ENCODE measurements at regions not wholly inside any gene's neighbourhood (a gene's known extent, or its start where the extent isn't known, plus 50 kb on each side); places are given as distances from the start of the nearest gene placed in this dataset.
A peak's percentile ranks its signal among the peaks of the same experiment; 100 is the strongest.
"Not testable (repeated sequence)": the region's sequence is repeated elsewhere in the genome, so short reads cannot be mapped to it uniquely, and the experiment has no call there.

DNA sequence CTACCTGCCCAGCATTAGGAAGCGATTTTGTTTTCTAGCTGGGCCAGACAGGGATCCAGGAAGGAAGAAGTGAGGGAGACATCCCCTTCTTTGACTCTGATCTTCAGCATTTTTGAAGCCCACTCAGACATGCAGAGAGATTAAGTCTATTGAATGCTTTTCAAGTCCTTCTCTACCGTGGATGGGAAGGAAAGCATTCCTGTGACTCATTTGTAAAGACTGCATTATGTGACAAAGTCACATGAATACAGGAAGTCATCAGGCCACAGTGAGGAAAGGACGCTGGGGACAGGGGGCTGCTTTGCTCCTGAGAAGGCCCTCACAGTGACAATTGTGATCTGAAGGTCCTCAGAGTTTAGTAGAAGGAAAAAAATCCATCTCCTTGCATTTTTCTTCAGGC is 67.4 kb upstream of the GBA3 start:
- DNase-seq (no peak), ATAC-seq (no peak)
- POLR2A ChIA-PET = no interaction called here
- H3K27ac Mint-ChIP-seq = no peak overlapping the region
- no peaks in the 10 kb centered on the region for H3K27me3 Mint-ChIP-seq
- no peaks in the 10 kb centered on the region for H3K4me1 Mint-ChIP-seq (ENCODE audit: low read depth)
- H3K9me3 Mint-ChIP-seq = no peaks in the 10 kb centered on the region
- TF ChIP-seq, protein P1, sequence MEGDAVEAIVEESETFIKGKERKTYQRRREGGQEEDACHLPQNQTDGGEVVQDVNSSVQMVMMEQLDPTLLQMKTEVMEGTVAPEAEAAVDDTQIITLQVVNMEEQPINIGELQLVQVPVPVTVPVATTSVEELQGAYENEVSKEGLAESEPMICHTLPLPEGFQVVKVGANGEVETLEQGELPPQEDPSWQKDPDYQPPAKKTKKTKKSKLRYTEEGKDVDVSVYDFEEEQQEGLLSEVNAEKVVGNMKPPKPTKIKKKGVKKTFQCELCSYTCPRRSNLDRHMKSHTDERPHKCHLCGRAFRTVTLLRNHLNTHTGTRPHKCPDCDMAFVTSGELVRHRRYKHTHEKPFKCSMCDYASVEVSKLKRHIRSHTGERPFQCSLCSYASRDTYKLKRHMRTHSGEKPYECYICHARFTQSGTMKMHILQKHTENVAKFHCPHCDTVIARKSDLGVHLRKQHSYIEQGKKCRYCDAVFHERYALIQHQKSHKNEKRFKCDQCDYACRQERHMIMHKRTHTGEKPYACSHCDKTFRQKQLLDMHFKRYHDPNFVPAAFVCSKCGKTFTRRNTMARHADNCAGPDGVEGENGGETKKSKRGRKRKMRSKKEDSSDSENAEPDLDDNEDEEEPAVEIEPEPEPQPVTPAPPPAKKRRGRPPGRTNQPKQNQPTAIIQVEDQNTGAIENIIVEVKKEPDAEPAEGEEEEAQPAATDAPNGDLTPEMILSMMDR (IDR thresholded peaks at IDR 0.05) = no peak
- CTCF ChIA-PET = no interaction called here
- H3K36me3 Mint-ChIP-seq (ENCODE audit: low read depth) = no peaks in the 10 kb centered on the region
- no peak overlapping the region for H3K4me3 Mint-ChIP-seq
- intact Hi-C loops (cut with micrococcal nuclease) = no loop called here

DNA sequence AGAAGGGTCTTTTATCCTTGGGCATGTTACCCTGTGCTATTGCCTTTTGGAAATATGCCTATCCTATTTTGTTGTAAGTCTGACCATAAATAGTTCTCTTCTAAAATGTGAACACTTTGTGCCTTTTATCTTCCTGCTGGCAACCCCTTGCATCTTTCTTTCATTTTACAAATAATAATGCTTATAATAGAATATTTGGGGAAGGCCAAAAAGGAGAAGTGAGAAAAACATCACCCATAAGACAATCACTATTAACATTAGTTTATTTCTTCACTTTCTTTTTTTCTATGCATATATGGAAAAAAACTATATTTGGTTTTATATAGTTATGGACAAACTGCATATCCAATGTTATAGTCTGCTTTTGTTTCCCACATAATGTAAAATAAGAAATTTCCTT is 64.9 kb upstream of the GBA3 start:
- H3K4me1 Mint-ChIP-seq (ENCODE audit: low read depth); H3K27me3 Mint-ChIP-seq; POLR2A ChIA-PET; DNase-seq; H3K36me3 Mint-ChIP-seq (ENCODE audit: low read depth); ATAC-seq; H3K4me3 Mint-ChIP-seq; H3K27ac Mint-ChIP-seq; H3K9me3 Mint-ChIP-seq; intact Hi-C loops (cut with micrococcal nuclease); CTCF ChIA-PET: not testable (repeated sequence)

DNA sequence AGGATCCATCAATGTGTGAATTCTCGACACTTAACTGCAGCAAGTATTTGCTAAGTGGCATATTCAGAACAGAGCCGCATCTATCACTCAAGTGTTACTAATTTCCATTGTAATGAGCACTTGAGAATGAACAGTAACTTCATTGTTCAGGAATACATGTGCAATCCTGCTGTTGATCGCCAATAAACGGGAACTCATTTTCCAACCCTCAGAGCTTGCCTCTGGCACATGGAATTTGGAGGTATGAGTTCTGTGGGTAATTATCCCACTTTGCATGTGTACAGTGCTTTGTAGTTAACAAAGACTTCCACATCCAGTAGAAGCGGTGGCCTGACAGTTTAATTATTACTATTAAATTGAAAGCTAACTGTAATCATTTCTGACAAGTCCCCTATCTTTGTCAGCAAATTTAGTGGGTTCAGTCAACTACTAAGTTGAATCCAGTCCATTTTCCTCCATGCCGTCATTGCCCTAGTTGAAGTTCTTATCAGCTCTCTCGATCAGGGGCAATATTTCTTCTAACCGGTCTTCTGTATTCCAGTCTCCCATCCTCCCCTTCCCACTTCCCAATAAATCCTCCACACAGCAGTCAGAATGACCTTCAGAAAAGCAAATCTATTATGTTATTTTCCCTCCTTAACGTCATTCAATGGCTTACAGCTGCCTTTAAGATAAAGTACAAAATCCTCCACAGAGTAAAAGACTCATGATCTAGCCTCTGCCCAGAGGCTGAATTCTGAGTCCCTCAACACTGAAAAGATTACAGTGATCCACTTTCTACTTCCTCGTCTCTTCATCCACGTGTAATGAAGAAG is 62.4 kb upstream of the GBA3 start:
- POLR2A ChIA-PET; ATAC-seq; H3K36me3 Mint-ChIP-seq (ENCODE audit: low read depth); H3K9me3 Mint-ChIP-seq; H3K4me1 Mint-ChIP-seq (ENCODE audit: low read depth); DNase-seq; CTCF ChIA-PET; H3K27ac Mint-ChIP-seq; H3K27me3 Mint-ChIP-seq; intact Hi-C loops (cut with micrococcal nuclease); H3K4me3 Mint-ChIP-seq: not testable (repeated sequence)

DNA sequence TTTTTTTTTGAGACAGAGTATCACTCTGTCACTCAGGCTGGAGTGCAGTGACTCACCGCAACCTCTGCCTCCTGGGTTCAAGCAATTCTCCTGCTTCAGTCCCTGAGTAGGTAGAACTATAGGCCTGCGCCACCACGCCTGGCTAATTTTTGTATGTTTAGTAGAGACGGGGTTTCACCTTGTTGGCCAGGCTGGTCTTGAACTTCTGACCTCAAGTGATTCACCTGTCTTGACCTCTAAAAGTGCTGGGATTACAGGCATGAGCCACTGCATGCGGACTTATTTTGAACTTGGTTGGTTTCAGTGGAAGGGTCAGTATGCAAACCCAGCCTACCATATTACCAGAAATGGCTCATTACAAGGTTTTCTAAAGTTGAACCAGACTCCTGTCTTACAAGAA is 61.6 kb upstream of the GBA3 start:
- intact Hi-C loops (cut with micrococcal nuclease); H3K27me3 Mint-ChIP-seq; H3K36me3 Mint-ChIP-seq (ENCODE audit: low read depth); H3K9me3 Mint-ChIP-seq; POLR2A ChIA-PET; H3K4me3 Mint-ChIP-seq; CTCF ChIA-PET; H3K27ac Mint-ChIP-seq; ATAC-seq; H3K4me1 Mint-ChIP-seq (ENCODE audit: low read depth): not testable (repeated sequence)
- peak; percentile 7 for DNase-seq

DNA sequence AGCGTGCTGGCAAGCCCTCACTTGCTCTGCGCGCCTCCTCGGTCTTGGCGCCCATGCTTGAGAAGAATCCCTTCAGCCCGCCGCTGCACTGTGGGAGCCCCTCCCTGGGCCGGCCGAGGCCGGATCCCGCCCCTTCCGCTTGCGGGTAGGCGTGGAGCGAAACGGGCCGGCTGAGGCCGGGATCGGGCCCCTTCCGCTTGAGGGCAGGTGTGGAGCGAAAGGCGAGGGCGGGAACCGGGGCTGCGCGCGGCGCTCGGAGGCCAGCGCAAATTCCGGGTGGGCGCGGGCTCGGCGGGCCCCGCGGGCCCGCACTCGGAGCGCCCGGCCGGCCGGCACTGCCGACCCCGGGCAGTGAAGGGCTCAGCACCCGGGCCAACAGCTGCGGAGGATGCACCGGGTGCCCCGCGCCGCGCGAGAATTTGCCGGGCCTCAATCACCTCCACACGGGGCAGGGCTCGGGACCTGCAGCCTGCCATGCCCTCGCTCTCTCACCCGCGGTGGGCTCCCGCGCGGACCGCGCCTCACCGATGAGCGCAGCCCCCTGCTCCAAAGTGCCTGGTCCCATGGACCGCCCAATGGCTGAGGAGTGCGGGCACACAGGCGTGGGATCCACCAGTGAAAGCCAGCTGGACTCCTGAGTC is 58.1 kb upstream of the GBA3 start:
- H3K9me3 Mint-ChIP-seq = peaks cover 6% of the 10 kb centered on the region
- H3K4me1 Mint-ChIP-seq (ENCODE audit: low read depth) = no peaks in the 10 kb centered on the region
- ChIA-PET CTCF (no interaction called here), POLR2A (interaction anchor here (0.6 kb wide), 1 partner anchor 97 kb away, joined by 3 read pairs; no protein-coding TSS in a partner anchor)
- no peak overlapping the region for H3K4me3 Mint-ChIP-seq
- H3K27me3 Mint-ChIP-seq = no peaks in the 10 kb centered on the region
- H3K27ac Mint-ChIP-seq = no peak overlapping the region
- H3K36me3 Mint-ChIP-seq (ENCODE audit: low read depth) = no peaks in the 10 kb centered on the region
- intact Hi-C loops (cut with micrococcal nuclease) = no loop called here
- TF ChIP-seq, protein P1 (IDR thresholded peaks at IDR 0.05) = no peak
- ATAC-seq (no peak), DNase-seq (no peak)

DNA sequence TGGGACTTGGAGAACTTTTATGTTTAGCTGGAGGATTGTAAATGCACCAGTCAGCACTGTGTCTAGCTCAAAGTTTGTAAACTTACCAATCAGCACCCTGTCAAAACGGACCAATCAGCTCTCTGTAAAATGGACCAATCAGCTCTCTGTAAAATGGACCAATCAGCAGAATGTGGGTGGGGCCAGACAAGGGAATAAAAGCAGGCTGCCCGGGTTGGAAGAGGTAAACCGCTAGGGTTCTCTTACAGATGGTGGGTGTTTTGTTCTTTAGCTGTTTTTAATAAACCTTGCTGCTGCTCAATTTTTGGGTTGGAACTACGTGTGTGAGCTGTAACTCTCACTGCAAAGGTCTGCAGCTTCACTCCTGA is 57.6 kb upstream of the GBA3 start:
- H3K36me3 Mint-ChIP-seq (ENCODE audit: low read depth); H3K27ac Mint-ChIP-seq; H3K4me1 Mint-ChIP-seq (ENCODE audit: low read depth); H3K9me3 Mint-ChIP-seq; ATAC-seq; H3K27me3 Mint-ChIP-seq; DNase-seq; CTCF ChIA-PET; H3K4me3 Mint-ChIP-seq; intact Hi-C loops (cut with micrococcal nuclease): not testable (repeated sequence)
- POLR2A ChIA-PET = interaction anchor here (0.6 kb wide), 1 partner anchor 97 kb away, joined by 3 read pairs; no protein-coding TSS in a partner anchor

DNA sequence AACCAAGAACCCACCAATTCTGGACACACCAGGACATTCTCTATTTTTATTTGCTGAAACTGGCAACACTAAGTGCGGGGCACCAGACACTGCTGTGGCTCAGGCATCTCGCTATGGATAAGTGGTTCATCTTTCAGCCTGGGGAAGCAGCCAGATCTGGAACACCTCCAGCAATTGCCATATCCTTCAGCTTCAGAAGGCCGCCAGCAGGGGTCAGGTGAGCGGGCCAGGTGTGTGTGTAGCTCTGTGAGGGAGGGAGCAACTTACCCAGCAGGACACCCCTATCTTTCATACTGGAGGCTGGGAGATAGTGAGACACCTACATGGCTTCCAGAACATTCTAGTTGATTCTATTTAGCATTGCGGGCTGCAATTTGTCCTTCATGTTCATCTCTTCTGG is 57.0 kb upstream of the GBA3 start:
- CTCF ChIA-PET = no interaction called here
- Mint-ChIP-seq H3K9me3 (peaks cover 10% of the 10 kb centered on the region), H3K27me3 (no peaks in the 10 kb centered on the region)

More for the DNA sequence above, 57.0 kb upstream of the GBA3 start:
- Mint-ChIP-seq H3K4me3 (no peak overlapping the region), H3K4me1 (ENCODE audit: low read depth) (no peaks in the 10 kb centered on the region), H3K27ac (no peak overlapping the region), H3K36me3 (ENCODE audit: low read depth) (peaks cover 3% of the 10 kb centered on the region)
- TF ChIP-seq, protein P1 (IDR thresholded peaks at IDR 0.05) = no peak
- intact Hi-C loops (cut with micrococcal nuclease) = no loop called here
- ATAC-seq (no peak), DNase-seq (no peak)
- POLR2A ChIA-PET = no interaction called here

All from activated CD8-positive, alpha-beta T cell treated with anti-CD3 and anti-CD28 coated beads for 36 hours (primary cell).